Loucy (cell line): ENCODE measurements at regions not wholly inside any gene's neighbourhood (a gene's known extent, or its start where the extent isn't known, plus 50 kb on each side); places are given as distances from the start of the nearest gene placed in this dataset.

Experiments
- H2AFZ ChIP-seq: fragments of 200-600 bp; sonication (generic); 2 replicates; pipeline ENCODE4 v1.6.0; 2016; ENCODE audit warnings: antibody characterized with exemption, mild to moderate bottlenecking, low read length, moderate library complexity
- H3F3A ChIP-seq: fragments of 200-600 bp; 2 replicates; pipeline ENCODE4 v1.6.0; 2016; ENCODE audit warnings: antibody characterized with exemption, low read depth, mild to moderate bottlenecking
- H3K27me3 ChIP-seq: fragments of 200-600 bp; sonication (generic); 2 replicates; pipeline ENCODE4 v1.6.1; 2014; ENCODE audit warnings: low read length, mild to moderate bottlenecking; ENCODE audit not compliant: insufficient read depth, poor library complexity, severe bottlenecking
- H3K36me3 ChIP-seq: fragments of 200-600 bp; sonication (generic); 2 replicates; pipeline ENCODE4 v1.6.1; 2016; ENCODE audit warnings: low read length; ENCODE audit not compliant: insufficient read depth
- H3K4me1 ChIP-seq: fragments of 200-600 bp; sonication (generic); 2 replicates; pipeline ENCODE4 v1.5.1; 2014; ENCODE audit warnings: low read length, mild to moderate bottlenecking; ENCODE audit not compliant: insufficient read depth, poor library complexity, severe bottlenecking
- H3K4me2 ChIP-seq: fragments of 200-600 bp; sonication (generic); 2 replicates; pipeline ENCODE4 v1.6.0; 2014; ENCODE audit warnings: antibody characterized with exemption, low read length, low read depth, mild to moderate bottlenecking; ENCODE audit not compliant: poor library complexity, severe bottlenecking
- H3K4me3 ChIP-seq: fragments of 200-600 bp; sonication (generic); 2 replicates; pipeline ENCODE4 v1.5.1; 2014; ENCODE audit warnings: low read length, mild to moderate bottlenecking, mixed read lengths; ENCODE audit not compliant: poor library complexity, severe bottlenecking
- H3K79me2 ChIP-seq: fragments of 200-600 bp; sonication (generic); 2 replicates; pipeline ENCODE4 v1.6.1; 2014; ENCODE audit warnings: low read length; ENCODE audit not compliant: insufficient read depth
- H3K9ac ChIP-seq: fragments of 200-600 bp; sonication (generic); 2 replicates; pipeline ENCODE4 v1.6.0; 2014; ENCODE audit warnings: mild to moderate bottlenecking, low read depth, low read length, moderate library complexity; ENCODE audit not compliant: poor library complexity, severe bottlenecking
- H3K9me2 ChIP-seq: fragments of 200-600 bp; sonication (generic); replicated peaks from 2 replicates; pipeline ENCODE4 v1.6.1; 2016; ENCODE audit warnings: low read depth, low read length, mixed read lengths
- H3K9me3 ChIP-seq: fragments of 200-600 bp; sonication (generic); 2 replicates; pipeline ENCODE4 v1.6.1; 2014; ENCODE audit warnings: mild to moderate bottlenecking, antibody characterized with exemption, low read length, low read depth; ENCODE audit not compliant: insufficient read depth
- H4K20me1 ChIP-seq: fragments of 200-600 bp; sonication (generic); 2 replicates; pipeline ENCODE4 v1.6.0; 2014; ENCODE audit warnings: antibody characterized with exemption, low read length, mild to moderate bottlenecking; ENCODE audit not compliant: insufficient read depth, poor library complexity, severe bottlenecking
- CTCF ChIP-seq: fragments of 200-600 bp; sonication (generic); conservative IDR thresholded peaks from 2 replicates; pipeline ENCODE4 v1.5.1; 2014; ENCODE audit warnings: mild to moderate bottlenecking, antibody characterized with exemption, low read length
- EZH2phosphoT487 ChIP-seq: fragments of 200-600 bp; IDR thresholded peaks from 2 replicates; pipeline ENCODE4 v1.6.1; 2018; ENCODE audit warnings: antibody characterized with exemption, mild to moderate bottlenecking, moderate library complexity, borderline replicate concordance

- Histone ChIP-seq H3K9me2 (no peaks in the 10 kb centered on the region), H3K79me2 (no peaks in the 10 kb centered on the region), H3K4me2 (no peak overlapping the region), H3K4me3 (no peak overlapping the region), H3F3A (no peaks in the 10 kb centered on the region), H3K27me3 (peaks cover 8% of the 10 kb centered on the region), H4K20me1 (no peaks in the 10 kb centered on the region), H3K9me3 (no peaks in the 10 kb centered on the region), H3K4me1 (no peaks in the 10 kb centered on the region), H2AFZ (no peak overlapping the region), H3K36me3 (no peaks in the 10 kb centered on the region), H3K9ac (no peak overlapping the region)
- TF ChIP-seq EZH2phosphoT487 (no peak), CTCF (no peak)
Measured at GRCh38 chr6:40860443-40860842, 178.6 kb downstream of the UNC5CL start.

DNA sequence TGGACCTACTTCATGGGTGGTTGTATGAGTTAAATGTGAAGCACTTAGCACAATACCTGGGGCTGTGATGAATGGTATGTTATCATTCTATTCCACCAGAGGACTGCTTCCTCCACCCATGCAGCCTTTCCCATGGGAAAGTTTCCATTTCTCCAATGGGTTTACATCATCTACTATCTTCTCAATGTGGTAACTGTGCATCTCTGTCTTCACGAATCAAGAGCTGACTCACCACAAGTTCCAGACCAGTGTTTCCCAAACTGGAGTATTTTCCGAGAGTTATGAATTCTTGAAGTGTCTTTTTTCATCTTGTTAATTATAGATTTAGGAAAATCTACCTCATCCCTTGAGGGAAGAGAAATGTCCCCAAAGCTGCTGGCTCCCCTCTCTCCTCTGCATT, 182.8 kb downstream of the UNC5CL start:
- H3K27me3 ChIP-seq, result peaks cover 8% of the 10 kb centered on the region
- no peak overlapping the region for H3K4me2 ChIP-seq
- no peaks in the 10 kb centered on the region for H3K9me2 ChIP-seq
- H3K9ac ChIP-seq, result no peak overlapping the region
- H3F3A ChIP-seq, result no peaks in the 10 kb centered on the region
- H3K4me3 ChIP-seq, result no peak overlapping the region
- no peaks in the 10 kb centered on the region for H4K20me1 ChIP-seq
- no peaks in the 10 kb centered on the region for H3K9me3 ChIP-seq
- H3K4me1 ChIP-seq, result peaks cover 7% of the 10 kb centered on the region
- no peaks in the 10 kb centered on the region for H3K36me3 ChIP-seq
- H2AFZ ChIP-seq, result no peak overlapping the region
- no peaks in the 10 kb centered on the region for H3K79me2 ChIP-seq
- TF ChIP-seq EZH2phosphoT487 (no peak), CTCF (no peak)

DNA sequence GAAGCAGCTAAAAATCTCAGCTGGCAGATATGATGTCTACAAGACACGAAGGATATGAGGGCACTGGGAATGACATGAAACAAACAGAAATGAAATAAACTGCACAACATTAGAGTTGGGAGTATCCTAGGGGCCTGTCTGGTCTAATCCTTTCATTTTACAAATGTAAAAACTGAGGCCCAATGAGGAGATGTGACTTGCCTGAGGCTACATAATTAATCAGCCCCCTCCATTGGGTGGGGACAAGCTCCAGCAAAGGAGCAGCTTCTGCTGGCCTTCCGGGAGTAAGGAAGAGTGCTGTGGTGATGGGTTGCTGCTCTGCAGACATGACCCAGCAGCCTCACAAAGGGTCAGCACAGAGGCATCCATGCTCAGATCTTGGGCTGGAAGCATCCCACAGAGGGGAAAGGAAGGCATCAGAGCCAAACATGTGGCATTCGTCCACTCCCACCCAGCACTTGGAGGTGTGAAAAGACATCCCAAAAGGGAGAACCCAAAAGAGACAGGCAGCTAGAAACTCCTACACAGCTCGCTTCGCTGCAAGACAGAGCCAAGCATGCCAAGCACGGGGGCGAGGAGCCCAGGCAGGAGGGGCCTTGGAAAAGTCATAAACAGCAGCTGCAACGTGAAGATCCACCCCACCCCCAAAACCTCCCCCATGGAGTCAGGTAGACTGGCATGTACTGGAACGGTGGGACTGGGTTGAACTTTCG, 183.7 kb downstream of the UNC5CL start:
- H3K4me2 ChIP-seq, result no peak overlapping the region
- H2AFZ ChIP-seq, result no peak overlapping the region
- TF ChIP-seq CTCF, result no peak
- no peak for TF ChIP-seq EZH2phosphoT487
- no peaks in the 10 kb centered on the region for H3K79me2 ChIP-seq
- no peaks in the 10 kb centered on the region for H3K9me2 ChIP-seq
- peaks cover 8% of the 10 kb centered on the region for H3K27me3 ChIP-seq
- H3F3A ChIP-seq, result no peaks in the 10 kb centered on the region
- no peaks in the 10 kb centered on the region for H3K36me3 ChIP-seq
- no peaks in the 10 kb centered on the region for H4K20me1 ChIP-seq
- no peak overlapping the region for H3K4me3 ChIP-seq
- H3K4me1 ChIP-seq, result peaks cover 7% of the 10 kb centered on the region
- no peak overlapping the region for H3K9ac ChIP-seq
- H3K9me3 ChIP-seq, result no peaks in the 10 kb centered on the region
